ENCODE measurements at regions not wholly inside any gene's neighbourhood (a gene's known extent, or its start where the extent isn't known, plus 50 kb on each side); places are given as distances from the start of the nearest gene placed in this dataset.

- Histone ChIP-seq H3K36me3 (ENCODE audit: control insufficient read depth in 4 of 4, insufficient read depth in 4 of 4, low read length in 4 of 4) (no peaks in the 10 kb centered on the region), H3K27ac (ENCODE audit: low read depth in 1 of 2, low read length in 1 of 2) (peak overlapping the region in 1 of 2 donors; percentile 23), H3K4me1 (ENCODE audit: control insufficient read depth in 5 of 5, insufficient read depth in 5 of 5, low read length in 5 of 5) (peaks cover 0 to 28% (median 0%) of the 10 kb centered on the region in 5 donors), H3K4me3 (no peak overlapping the region), H3K27me3 (ENCODE audit: control insufficient read depth in 3 of 3, insufficient read depth in 3 of 3, low read length in 2 of 3) (no peaks in the 10 kb centered on the region), H3K9ac (ENCODE audit: insufficient read depth in 1 of 2, low read length in 2 of 2) (no peak overlapping the region), H3K9me3 (ENCODE audit: control insufficient read depth in 4 of 4, insufficient read depth in 3 of 4, low read length in 3 of 4) (peaks cover 0 to 2% (median 0%) of the 10 kb centered on the region in 4 donors)
- no peak for TF ChIP-seq CTCF (IDR thresholded peaks at IDR 0.05; ENCODE audit: control extremely low read depth, extremely low read depth)
- 80 to 83% methylated on average over 6 of the region's 6 CpGs for WGBS, 2 donors
- no peak for ATAC-seq (ENCODE audit: insufficient read depth, low FRiP score)
- DNase-seq, result no peak
Measured at GRCh38 chr14:31990183-31990857, 86.8 kb upstream of the ARHGAP5 start.

DNA sequence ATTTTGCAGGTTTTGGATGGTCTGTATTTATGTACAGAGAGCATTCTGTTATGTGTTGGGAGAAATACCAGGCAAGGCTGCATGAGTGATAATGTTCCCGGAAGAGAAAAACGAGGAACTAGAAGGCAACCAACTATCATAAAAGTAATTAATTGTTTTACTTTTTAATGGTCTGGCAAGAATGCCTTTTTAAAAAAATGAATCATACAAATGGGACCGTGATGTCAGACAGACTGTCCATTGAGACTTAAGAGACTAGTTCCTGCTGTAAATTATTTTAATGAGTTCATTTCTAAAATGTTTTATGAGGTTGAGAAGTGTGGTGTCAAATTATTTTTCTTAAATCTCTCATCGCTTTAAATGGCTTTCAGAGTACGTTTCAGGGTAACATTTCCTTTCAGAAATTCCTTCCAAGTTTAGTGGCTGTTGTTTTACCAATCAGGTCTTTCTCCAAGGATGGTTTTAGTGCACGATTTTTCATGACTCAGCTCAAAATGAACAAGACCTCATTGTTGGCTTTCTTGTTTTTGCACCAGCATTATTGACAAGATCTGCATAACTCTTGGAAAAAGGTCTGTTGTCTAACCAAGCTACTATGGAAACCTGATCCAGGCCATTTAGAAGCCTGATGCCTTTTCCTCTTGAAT lies 86.1 kb upstream of the ARHGAP5 start:
- Histone ChIP-seq H3K9ac (ENCODE audit: insufficient read depth in 1 of 2, low read length in 2 of 2) (no peak overlapping the region), H3K27ac (ENCODE audit: low read depth in 1 of 2, low read length in 1 of 2) (peak overlapping the region in 1 of 2 donors; percentile 23), H3K9me3 (ENCODE audit: control insufficient read depth in 4 of 4, insufficient read depth in 3 of 4, low read length in 3 of 4) (peaks cover 0 to 2% (median 0%) of the 10 kb centered on the region in 4 donors), H3K27me3 (ENCODE audit: control insufficient read depth in 3 of 3, insufficient read depth in 3 of 3, low read length in 2 of 3) (no peaks in the 10 kb centered on the region), H3K4me3 (no peak overlapping the region), H3K4me1 (ENCODE audit: control insufficient read depth in 5 of 5, insufficient read depth in 5 of 5, low read length in 5 of 5) (peaks cover 0 to 28% (median 0%) of the 10 kb centered on the region in 5 donors), H3K36me3 (ENCODE audit: control insufficient read depth in 4 of 4, insufficient read depth in 4 of 4, low read length in 4 of 4) (no peaks in the 10 kb centered on the region)
- DNase-seq (no peak), ATAC-seq (ENCODE audit: insufficient read depth, low FRiP score) (no peak)
- no peak for TF ChIP-seq CTCF (IDR thresholded peaks at IDR 0.05; ENCODE audit: control extremely low read depth, extremely low read depth)
- WGBS, 2 donors, result 50 to 55% methylated on average over 6 of the region's 6 CpGs

- no peak for TF ChIP-seq CTCF (IDR thresholded peaks at IDR 0.05; ENCODE audit: control extremely low read depth, extremely low read depth)
- 79 to 82% methylated on average over 1 of the region's 1 CpG for WGBS, 2 donors
- Histone ChIP-seq H3K36me3 (ENCODE audit: control insufficient read depth in 4 of 4, insufficient read depth in 4 of 4, low read length in 4 of 4) (no peaks in the 10 kb centered on the region), H3K4me1 (ENCODE audit: control insufficient read depth in 5 of 5, insufficient read depth in 5 of 5, low read length in 5 of 5) (peaks cover 0 to 28% (median 0%) of the 10 kb centered on the region in 5 donors), H3K4me3 (no peak overlapping the region), H3K27me3 (ENCODE audit: control insufficient read depth in 3 of 3, insufficient read depth in 3 of 3, low read length in 2 of 3) (no peaks in the 10 kb centered on the region), H3K9ac (ENCODE audit: insufficient read depth in 1 of 2, low read length in 2 of 2) (no peak overlapping the region), H3K27ac (ENCODE audit: low read depth in 1 of 2, low read length in 1 of 2) (peak overlapping the region in 1 of 2 donors; percentile 57), H3K9me3 (ENCODE audit: control insufficient read depth in 4 of 4, insufficient read depth in 3 of 4, low read length in 3 of 4) (peaks cover 0 to 2% (median 0%) of the 10 kb centered on the region in 4 donors)
- ATAC-seq (ENCODE audit: insufficient read depth, low FRiP score) (no peak), DNase-seq (no peak)
Measured at GRCh38 chr14:31992011-31992447, 85.1 kb upstream of the ARHGAP5 start.
